AG04450 (cell line): ENCODE measurements at regions not wholly inside any gene's neighbourhood (a gene's known extent, or its start where the extent isn't known, plus 50 kb on each side); places are given as distances from the start of the nearest gene placed in this dataset.

Source experiments
- CTCF ChIA-PET: fragments of 300-600, 350-600 bp; formaldehyde crosslinking; extraction: SDS; loops from one replicate; lab custom pipeline; 2022; ENCODE audit warnings: antibody characterized with exemption, inconsistent platforms; lab: Charles Lee
- POLR2A ChIA-PET: fragments of 350-600 bp; formaldehyde crosslinking; extraction: SDS; loops from one replicate; lab custom pipeline; 2021; ENCODE audit warnings: antibody characterized with exemption, inconsistent platforms; lab: Yijun Ruan, JAX
- DNase-seq: peaks from one replicate; pipeline ENCODE4 v3.0.0-alpha.2; 2011; ENCODE audit warnings: low read depth, low spot score
- H3K27ac ChIP-seq: one replicate; pipeline ENCODE4 v1.5.1; 2012; ENCODE audit warnings: low read depth, low read length, control low read depth
- H3K27me3 ChIP-seq: one replicate; pipeline ENCODE4 v1.6.0; 2012; ENCODE audit warnings: low read length; ENCODE audit not compliant: control insufficient read depth, insufficient read depth
- H3K4me3 ChIP-seq: 2 replicates; pipeline ENCODE4 v1.5.1; 2011; ENCODE audit warnings: mild to moderate bottlenecking, low read depth, low read length, control low read depth
- H3K9me3 ChIP-seq: 2 replicates; pipeline ENCODE4 v1.5.1; 2012; ENCODE audit warnings: low read length; ENCODE audit not compliant: control insufficient read depth, insufficient read depth
- TF ChIP-seq, protein P1 (sequence below): IDR thresholded peaks from 2 replicates; pipeline ENCODE4 v1.5.1; 2011; ENCODE audit warnings: low read depth, low read length, control low read depth, inconsistent platforms

DNA sequence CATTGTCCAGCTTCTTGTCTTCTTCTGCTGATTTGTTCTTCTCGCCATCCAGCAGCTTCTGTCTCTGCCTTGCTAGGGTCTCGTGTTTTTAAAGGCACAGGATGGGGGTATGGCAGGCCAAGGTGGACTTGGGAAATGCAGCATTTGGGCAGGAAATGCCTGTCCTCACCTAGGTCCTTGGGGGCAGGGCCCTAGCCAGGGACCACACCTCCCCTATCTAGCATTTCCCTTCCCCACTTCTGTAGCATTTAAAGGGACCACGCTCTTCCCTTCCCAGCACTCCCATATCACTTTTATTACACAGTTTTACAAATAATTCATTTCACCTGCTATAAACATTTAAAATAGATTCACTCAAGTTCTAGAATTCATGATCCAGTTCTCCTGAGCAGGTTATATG, 315.4 kb upstream of the LMCD1 start:
- Histone ChIP-seq H3K27ac (no peak overlapping the region), H3K27me3 (no peaks in the 10 kb centered on the region), H3K4me3 (no peak overlapping the region), H3K9me3 (no peaks in the 10 kb centered on the region)
- POLR2A ChIA-PET = no interaction called here
- TF ChIP-seq, protein P1, sequence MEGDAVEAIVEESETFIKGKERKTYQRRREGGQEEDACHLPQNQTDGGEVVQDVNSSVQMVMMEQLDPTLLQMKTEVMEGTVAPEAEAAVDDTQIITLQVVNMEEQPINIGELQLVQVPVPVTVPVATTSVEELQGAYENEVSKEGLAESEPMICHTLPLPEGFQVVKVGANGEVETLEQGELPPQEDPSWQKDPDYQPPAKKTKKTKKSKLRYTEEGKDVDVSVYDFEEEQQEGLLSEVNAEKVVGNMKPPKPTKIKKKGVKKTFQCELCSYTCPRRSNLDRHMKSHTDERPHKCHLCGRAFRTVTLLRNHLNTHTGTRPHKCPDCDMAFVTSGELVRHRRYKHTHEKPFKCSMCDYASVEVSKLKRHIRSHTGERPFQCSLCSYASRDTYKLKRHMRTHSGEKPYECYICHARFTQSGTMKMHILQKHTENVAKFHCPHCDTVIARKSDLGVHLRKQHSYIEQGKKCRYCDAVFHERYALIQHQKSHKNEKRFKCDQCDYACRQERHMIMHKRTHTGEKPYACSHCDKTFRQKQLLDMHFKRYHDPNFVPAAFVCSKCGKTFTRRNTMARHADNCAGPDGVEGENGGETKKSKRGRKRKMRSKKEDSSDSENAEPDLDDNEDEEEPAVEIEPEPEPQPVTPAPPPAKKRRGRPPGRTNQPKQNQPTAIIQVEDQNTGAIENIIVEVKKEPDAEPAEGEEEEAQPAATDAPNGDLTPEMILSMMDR = no peak
- DNase-seq = no peak
- CTCF ChIA-PET = no interaction called here

DNA sequence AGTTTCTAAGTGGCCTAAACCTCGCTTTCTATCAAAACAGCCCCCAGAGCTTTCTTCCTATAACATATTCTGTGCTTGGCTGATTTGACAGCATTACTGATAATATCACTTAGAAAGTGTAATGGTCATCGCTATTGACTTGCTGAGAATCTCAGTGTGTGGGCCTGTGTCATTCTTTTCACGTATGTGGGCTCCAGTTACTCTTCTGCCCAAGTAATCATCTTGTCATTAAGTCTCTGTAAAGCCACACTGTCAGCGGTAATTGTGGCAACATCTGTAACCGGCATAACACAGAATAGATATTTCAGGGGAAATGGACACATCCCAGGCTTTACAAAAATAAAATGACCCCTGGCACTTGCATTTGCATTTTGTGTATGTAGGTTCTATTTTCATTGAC, 313.6 kb upstream of the LMCD1 start:
- H3K9me3 ChIP-seq = no peaks in the 10 kb centered on the region
- no peak overlapping the region for H3K4me3 ChIP-seq
- H3K27ac ChIP-seq = no peak overlapping the region
- no peaks in the 10 kb centered on the region for H3K27me3 ChIP-seq
- ChIA-PET POLR2A (no interaction called here), CTCF (no interaction called here)
- TF ChIP-seq, protein P1 = no peak
- DNase-seq = no peak

- Histone ChIP-seq H3K9me3 (no peaks in the 10 kb centered on the region), H3K4me3 (no peak overlapping the region), H3K27me3 (no peaks in the 10 kb centered on the region), H3K27ac (no peak overlapping the region)
- CTCF ChIA-PET = no interaction called here
- POLR2A ChIA-PET = no interaction called here
- no peak for DNase-seq
- TF ChIP-seq, protein P1 = no peak
Observed at GRCh38 chr3:8189051-8189450, 312.6 kb upstream of the LMCD1 start.

GRCh38 chr3:8191406-8191805, 310.2 kb upstream of the LMCD1 start:
- TF ChIP-seq, protein P1 = no peak

DNA sequence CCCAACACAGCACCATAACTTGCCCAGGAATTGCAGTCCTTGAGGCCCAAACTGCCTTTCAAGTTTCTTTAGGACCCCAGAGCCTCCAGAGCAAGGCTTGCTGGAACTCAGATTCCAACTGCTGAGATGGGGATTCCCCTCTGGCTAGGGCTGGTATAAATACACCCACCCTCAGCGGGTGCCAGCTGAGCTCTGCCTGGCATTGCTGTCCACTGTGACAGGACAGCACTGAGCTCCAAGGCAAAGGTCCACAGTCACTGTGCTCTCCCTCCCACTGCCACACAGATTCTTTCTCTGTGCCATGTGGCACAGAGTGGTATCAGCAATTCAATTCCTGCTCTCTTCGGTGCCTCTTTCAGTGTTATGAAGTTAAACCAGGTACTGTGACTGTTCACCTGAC, 304.2 kb upstream of the LMCD1 start:
- H3K27ac ChIP-seq = no peak overlapping the region
- no peak for DNase-seq
- TF ChIP-seq, protein P1 = no peak
- no peaks in the 10 kb centered on the region for H3K9me3 ChIP-seq
- CTCF ChIA-PET = no interaction called here
- no peaks in the 10 kb centered on the region for H3K27me3 ChIP-seq
- POLR2A ChIA-PET = no interaction called here
- no peak overlapping the region for H3K4me3 ChIP-seq

More at GRCh38 chr3:8191406-8191805, 310.2 kb upstream of the LMCD1 start:
- H3K4me3 ChIP-seq = no peak overlapping the region
- no peak overlapping the region for H3K27ac ChIP-seq
- POLR2A ChIA-PET = no interaction called here
- CTCF ChIA-PET = no interaction called here
- no peak for DNase-seq
- no peaks in the 10 kb centered on the region for H3K9me3 ChIP-seq
- H3K27me3 ChIP-seq = no peaks in the 10 kb centered on the region
